ENCODE measurements at regions not wholly inside any gene's neighbourhood (a gene's known extent, or its start where the extent isn't known, plus 50 kb on each side); places are given as distances from the start of the nearest gene placed in this dataset.

DNA sequence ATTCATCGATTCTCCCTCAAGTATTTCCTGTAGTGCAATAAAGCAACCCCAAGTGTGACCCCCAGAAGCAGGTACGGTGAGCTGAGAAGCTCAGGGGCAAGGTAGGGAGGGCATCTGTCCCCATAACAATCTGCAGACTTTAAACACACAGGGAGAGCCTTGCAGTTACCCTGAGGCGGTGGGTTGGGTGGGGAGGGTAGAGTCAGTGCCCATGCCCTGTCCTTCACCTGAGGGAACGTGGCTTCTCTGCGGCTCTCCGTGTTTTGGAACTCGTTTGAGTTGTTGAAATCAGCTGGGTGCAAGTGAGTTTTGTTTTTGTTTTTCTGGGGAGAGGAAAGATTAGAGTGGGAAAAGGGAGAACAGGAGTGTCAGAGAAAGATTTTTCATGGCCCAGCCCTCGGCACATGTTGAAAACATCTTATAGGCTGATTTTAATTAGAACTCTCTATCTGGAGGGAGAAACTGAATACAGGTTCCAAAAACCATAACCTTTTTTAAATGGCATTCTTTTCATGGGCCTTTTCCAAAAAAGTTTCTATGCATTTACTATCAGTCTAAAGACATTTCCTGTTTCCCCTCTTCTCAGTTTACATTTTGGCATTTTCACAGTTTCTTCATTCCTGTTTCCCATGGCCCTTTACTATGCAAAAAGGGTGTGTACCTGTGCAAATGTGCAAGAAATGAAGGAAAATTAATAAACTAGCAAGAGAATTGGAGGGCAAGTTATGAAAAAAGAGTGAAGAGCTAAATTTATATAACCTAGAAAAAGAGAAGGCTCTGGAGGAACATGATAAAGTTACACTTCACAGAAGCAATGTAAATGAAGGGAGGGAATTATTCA is 266.5 kb upstream of the VLDLR start (continued):
- no peak for TF ChIP-seq RAD51 (IDR thresholded peaks at IDR 0.05)
- no peak for TF ChIP-seq HDAC2 (IDR thresholded peaks at IDR 0.05)
- no peak for TF ChIP-seq ZNF622 (IDR thresholded peaks at IDR 0.05)
- TF ChIP-seq SMC3 (IDR thresholded peaks at IDR 0.05; ENCODE audit: borderline replicate concordance, low read length), result no peak
- TF ChIP-seq, protein P1, sequence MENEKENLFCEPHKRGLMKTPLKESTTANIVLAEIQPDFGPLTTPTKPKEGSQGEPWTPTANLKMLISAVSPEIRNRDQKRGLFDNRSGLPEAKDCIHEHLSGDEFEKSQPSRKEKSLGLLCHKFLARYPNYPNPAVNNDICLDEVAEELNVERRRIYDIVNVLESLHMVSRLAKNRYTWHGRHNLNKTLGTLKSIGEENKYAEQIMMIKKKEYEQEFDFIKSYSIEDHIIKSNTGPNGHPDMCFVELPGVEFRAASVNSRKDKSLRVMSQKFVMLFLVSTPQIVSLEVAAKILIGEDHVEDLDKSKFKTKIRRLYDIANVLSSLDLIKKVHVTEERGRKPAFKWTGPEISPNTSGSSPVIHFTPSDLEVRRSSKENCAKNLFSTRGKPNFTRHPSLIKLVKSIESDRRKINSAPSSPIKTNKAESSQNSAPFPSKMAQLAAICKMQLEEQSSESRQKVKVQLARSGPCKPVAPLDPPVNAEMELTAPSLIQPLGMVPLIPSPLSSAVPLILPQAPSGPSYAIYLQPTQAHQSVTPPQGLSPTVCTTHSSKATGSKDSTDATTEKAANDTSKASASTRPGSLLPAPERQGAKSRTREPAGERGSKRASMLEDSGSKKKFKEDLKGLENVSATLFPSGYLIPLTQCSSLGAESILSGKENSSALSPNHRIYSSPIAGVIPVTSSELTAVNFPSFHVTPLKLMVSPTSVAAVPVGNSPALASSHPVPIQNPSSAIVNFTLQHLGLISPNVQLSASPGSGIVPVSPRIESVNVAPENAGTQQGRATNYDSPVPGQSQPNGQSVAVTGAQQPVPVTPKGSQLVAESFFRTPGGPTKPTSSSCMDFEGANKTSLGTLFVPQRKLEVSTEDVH (IDR thresholded peaks at IDR 0.05; ENCODE audit: low read depth, partially characterized antibody), result no peak
- TF ChIP-seq CBX3 (IDR thresholded peaks at IDR 0.05; ENCODE audit: borderline replicate concordance, low read depth), result no peak
- TF ChIP-seq, protein P2, sequence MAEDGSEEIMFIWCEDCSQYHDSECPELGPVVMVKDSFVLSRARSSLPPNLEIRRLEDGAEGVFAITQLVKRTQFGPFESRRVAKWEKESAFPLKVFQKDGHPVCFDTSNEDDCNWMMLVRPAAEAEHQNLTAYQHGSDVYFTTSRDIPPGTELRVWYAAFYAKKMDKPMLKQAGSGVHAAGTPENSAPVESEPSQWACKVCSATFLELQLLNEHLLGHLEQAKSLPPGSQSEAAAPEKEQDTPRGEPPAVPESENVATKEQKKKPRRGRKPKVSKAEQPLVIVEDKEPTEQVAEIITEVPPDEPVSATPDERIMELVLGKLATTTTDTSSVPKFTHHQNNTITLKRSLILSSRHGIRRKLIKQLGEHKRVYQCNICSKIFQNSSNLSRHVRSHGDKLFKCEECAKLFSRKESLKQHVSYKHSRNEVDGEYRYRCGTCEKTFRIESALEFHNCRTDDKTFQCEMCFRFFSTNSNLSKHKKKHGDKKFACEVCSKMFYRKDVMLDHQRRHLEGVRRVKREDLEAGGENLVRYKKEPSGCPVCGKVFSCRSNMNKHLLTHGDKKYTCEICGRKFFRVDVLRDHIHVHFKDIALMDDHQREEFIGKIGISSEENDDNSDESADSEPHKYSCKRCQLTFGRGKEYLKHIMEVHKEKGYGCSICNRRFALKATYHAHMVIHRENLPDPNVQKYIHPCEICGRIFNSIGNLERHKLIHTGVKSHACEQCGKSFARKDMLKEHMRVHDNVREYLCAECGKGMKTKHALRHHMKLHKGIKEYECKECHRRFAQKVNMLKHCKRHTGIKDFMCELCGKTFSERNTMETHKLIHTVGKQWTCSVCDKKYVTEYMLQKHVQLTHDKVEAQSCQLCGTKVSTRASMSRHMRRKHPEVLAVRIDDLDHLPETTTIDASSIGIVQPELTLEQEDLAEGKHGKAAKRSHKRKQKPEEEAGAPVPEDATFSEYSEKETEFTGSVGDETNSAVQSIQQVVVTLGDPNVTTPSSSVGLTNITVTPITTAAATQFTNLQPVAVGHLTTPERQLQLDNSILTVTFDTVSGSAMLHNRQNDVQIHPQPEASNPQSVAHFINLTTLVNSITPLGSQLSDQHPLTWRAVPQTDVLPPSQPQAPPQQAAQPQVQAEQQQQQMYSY (CRISPR knock-in tag; IDR thresholded peaks at IDR 0.05), result no peak
- no peak for TF ChIP-seq SPI1 (IDR thresholded peaks at IDR 0.05; ENCODE audit: borderline replicate concordance, insufficient read depth, low read depth, low read length)
- no peak for TF ChIP-seq CREB1 (IDR thresholded peaks at IDR 0.05; ENCODE audit: low read depth)
